Gastrocnemius medialis (tissue), 4 donors: ENCODE measurements at regions not wholly inside any gene's neighbourhood (a gene's known extent, or its start where the extent isn't known, plus 50 kb on each side); places are given as distances from the start of the nearest gene placed in this dataset.

Experiments
- CTCF ChIP-seq, 5 experiments: fragments of 450-650 bp in 3 of 5; fragments of 200-600 bp in 2 of 5; sonication (generic) in 2 of 5; IDR thresholded peaks in 4 of 5; conservative IDR thresholded peaks in 1 of 5; 1 replicate in 4 of 5; 2 replicates in 1 of 5; pipeline ENCODE4 v1.5.1; 2016 to 2019; ENCODE audit warnings: antibody characterized with exemption in 5 of 5, mild to moderate bottlenecking in 3 of 5, moderate library complexity in 3 of 5
- POLR2A ChIP-seq, 2 donors: fragments of 450-650 bp; IDR thresholded peaks; one replicate each; pipeline ENCODE4 v1.6.1; 2017; ENCODE audit warnings: antibody characterized with exemption in 2 of 2, mild to moderate bottlenecking in 2 of 2, moderate library complexity in 2 of 2

- TF ChIP-seq CTCF (IDR thresholded peaks at IDR 0.05 in 4 of 5, conservative IDR thresholded peaks at IDR 0.05 in 1 of 5), result no peak
- no peak for TF ChIP-seq POLR2A (IDR thresholded peaks at IDR 0.05)
Observed at GRCh38 chr7:17248527-17248926, 49.9 kb upstream of the AHR start.
